ENCODE measurements at regions not wholly inside any gene's neighbourhood (a gene's known extent, or its start where the extent isn't known, plus 50 kb on each side); places are given as distances from the start of the nearest gene placed in this dataset.

- DNase-seq (ENCODE audit: low read depth), result no peak
These were observed 97.0 kb upstream of the LNX1 start for GRCh38 chr4:53688186-53688790.

DNA sequence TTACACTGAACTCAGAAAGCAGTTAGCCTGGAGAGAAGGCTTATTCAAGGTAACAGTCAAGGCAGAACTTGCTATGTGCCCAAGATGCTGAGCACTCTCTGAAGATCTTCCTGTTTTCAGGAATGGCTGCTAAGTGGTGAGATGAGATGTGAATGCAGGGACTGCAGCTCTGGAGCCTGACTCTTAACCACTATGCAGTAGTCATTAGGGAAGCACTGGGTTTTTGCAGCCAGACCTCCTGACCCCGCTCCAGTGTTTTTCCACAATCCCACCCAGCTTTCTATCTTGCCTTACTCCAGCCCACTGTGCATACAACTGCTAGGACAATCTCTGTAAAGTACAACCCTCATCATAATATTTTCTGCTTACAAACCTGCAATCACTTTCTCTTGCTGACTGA lies 95.2 kb upstream of the LNX1 start:
- no peak for DNase-seq (ENCODE audit: low read depth)

DNA sequence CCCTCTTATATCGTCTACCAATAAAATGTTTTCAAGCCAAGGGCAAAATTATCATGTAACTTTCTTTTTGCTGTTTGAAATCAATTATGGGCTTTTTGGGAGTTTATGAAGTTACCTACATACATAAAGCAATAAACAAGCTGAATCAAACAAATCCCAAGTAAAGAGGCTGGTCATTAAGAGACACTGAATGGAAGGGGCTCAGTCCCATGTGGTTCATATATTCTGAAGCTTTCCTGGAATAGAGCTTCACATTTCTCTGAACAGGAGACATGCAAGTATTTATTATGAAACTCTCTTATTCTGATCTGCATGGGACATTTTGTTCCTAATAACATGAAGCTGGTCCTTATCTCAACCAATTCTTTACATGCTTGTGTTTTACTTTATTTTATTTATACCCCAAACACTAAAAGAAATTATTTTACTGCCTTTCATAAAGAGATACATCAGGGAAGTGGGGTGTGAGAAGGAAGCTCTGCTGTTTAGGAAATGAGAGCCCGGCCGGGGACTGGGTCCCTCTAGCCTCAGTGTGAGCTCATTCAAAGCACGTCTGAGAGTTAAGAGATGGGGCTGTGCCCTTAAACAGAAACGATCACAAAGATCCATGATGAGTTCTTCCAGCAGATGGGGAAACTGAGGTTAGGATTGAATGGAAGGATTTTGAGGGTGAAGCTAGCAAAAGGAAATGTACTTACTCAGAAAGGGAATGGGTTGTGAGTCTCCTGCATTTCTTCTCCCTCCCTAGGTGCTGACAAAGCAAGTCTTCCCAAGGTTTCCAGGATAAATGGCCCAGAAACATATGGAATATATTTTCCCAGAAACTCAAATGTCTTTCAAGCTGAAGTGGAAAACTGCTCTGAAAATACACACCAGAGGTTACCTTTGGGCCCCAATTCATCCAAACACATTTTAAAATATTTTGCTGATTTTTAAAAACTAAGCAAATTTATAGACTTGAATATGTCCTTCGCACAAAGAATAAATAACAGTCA lies 93.1 kb upstream of the LNX1 start:
- DNase-seq (ENCODE audit: low read depth), result no peak

DNA sequence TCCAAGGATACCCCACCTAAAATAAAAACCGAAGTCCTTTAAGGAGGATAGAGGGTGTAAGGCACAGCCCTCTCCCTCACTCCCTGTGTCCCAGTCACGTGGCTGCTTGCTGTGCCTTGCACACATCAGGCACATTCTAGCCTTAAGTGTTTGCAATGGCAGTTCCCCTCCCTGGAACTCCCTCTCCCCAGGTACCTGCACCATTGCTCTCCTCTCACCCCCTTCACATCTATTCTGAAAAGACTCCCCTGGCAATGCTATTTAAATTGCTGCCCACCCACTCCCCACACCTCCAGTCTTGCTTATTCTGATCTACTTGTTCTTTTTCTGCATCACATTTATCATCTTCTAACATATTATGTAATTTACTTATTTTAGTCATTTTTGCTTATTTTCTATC lies 91.6 kb upstream of the LNX1 start:
- DNase-seq (ENCODE audit: low read depth), result no peak

GRCh38 chr4:53682196-53682595 lies 90.9 kb upstream of the LNX1 start:
- no peak for DNase-seq (ENCODE audit: low read depth)

DNA sequence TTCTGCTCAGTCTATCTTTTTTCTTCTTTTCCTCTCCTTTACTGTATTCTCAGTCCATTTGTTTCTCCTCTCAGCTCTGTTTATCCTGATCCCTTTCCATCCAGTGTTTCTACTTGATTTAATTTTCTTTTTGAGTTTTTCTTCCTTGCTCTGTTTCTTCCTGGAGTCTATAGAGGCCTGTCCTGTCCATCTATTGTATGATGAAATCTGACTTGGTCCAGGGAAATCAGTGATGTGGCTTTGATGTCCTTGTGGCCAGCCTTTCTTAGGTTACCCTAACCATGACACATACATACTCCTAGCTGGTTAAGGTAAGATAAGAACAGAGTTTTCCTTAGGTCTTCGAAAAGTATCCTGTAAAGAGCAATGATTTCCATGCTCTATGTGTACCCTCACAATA lies 89.3 kb upstream of the LNX1 start:
- DNase-seq (ENCODE audit: low read depth), result no peak

GRCh38 chr4:53680168-53680567 lies 88.9 kb upstream of the LNX1 start:
- no peak for DNase-seq (ENCODE audit: low read depth)

DNA sequence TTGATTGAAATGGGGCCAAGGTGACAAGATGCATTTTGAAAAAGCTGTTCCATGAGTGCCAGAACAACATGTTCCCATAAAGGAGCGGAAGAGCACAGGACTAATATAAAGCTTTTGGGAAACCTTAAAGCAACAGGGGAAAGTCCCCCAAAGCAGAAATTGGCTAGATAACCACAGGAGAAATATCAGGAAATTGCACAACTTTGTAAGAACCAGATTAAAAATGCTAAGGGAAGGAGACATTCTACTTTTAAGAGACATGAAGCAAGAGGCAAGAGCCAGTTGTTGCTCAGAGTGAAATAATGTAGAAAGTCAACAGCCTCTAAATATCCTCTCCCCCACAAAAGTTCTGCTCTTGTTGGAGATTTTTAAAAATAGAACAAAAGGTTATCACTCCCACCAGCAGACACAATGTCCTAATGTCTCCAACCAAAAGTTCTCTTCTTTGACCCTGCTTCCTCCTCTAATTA lies 85.2 kb upstream of the LNX1 start:
- no peak for DNase-seq (ENCODE audit: low read depth)

DNA sequence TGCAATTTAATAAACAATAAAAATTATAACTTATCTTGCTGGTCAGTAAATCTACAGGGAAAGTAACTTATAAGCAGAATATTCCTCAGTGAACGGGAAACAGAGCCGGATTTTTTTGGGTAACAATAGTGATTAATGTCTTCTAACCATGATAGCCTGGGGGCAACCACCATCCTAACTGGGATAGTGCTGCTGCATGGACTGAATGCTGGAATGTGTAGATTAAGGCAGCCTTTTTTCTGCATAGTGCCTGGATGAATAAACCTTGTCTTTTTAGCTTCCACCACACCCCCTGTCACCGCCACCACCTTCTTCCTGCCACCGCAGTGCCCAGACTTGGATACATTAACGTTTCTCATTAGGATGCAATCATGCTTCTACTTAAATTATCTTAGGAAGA lies 83.6 kb upstream of the LNX1 start:
- no peak for DNase-seq (ENCODE audit: low read depth)

- no peak for DNase-seq (ENCODE audit: low read depth)
These were observed 81.6 kb upstream of the LNX1 start for GRCh38 chr4:53672873-53673272.

GRCh38 chr4:53671757-53672156 lies 80.5 kb upstream of the LNX1 start:
- no peak for DNase-seq (ENCODE audit: low read depth)

- no peak for DNase-seq (ENCODE audit: low read depth)
These were observed 68.5 kb upstream of the LNX1 start for GRCh38 chr4:53659737-53660136.

DNA sequence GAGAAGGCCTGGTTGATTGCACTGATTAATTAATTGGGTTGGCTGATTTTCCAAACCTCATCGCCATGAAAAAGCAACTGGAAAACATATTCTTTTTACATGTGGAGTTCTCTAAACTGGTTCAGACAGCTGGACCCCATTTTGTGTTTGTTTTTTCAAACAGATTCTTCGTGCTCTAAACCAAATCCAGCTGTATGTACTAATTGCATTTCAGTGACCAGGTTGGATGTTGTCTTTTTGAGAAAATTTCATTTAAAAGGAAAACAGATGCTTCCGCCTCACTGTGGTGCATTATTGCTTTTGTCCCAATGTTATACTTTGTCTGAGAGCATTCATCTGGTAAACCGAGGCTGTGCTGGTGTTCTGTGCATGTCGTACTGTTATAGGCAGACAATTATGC lies 67.8 kb upstream of the LNX1 start:
- no peak for DNase-seq (ENCODE audit: low read depth)

DNA sequence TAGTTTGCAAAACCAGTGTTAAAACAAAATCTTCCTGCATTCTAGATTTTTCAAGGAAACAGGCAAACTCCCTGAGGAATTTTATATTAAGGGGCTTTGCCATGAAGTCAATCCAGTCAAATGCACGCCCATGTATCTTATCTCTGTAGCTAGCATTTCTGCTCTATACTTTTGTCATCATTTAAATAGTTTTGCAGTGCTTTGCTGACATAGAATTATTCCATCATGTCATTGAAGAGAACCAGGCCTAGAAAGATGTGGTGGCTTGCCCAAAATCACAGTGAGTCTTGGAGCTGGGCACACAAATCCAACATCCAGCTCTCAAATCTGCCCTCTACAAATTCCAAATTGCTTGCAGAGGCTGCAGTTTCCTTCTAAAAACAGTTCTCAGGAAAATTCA lies 66.7 kb upstream of the LNX1 start:
- DNase-seq (ENCODE audit: low read depth), result no peak

DNA sequence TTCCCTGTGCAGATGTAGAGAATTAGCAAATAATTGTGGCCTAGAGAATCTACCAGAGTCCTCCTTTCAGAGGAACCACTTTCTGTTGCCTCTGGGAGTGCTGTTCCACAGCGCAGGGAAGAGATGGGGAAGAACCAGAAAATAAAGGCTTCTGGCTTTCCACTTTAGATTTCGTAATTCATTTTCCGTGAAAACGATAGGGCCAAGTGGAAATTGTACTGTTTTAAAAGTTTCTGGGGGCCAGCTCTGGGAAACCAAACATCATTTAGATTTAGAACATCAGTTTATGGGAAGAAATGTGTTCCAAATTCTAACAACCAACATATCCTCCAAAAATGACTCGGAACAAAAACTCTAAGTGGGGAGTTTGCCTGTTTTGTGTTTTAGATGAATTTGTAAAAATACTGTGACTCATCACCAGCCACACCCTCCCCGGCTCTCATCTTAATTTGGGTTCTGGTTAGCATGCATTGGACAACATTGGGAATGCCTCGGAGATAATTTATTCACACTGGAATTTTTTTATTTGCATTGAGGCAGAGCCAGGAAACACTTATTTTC lies 65.2 kb upstream of the LNX1 start:
- no peak for DNase-seq (ENCODE audit: low read depth)

DNA sequence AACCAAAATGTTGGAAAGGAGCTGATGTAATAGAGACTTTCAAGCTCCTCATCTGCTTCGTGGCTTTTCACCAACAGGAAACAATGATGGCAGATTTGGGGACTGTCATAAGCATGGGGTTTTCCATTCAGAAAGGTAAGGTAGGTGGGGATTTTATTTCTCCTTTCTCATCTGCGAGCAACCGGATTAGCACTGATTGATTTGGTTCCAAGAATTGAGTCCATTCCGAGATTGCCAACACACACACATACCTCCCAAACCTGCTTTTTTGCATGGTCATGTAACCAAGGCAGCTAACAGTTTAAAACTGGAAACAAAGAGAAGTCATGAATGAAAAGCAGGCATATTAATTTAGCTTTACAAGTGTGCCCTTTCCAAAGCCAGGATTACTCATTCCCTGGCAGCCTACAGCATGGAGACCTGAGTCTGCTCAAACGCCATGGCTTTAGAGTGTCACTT lies 63.0 kb upstream of the LNX1 start:
- no peak for DNase-seq (ENCODE audit: low read depth)

DNA sequence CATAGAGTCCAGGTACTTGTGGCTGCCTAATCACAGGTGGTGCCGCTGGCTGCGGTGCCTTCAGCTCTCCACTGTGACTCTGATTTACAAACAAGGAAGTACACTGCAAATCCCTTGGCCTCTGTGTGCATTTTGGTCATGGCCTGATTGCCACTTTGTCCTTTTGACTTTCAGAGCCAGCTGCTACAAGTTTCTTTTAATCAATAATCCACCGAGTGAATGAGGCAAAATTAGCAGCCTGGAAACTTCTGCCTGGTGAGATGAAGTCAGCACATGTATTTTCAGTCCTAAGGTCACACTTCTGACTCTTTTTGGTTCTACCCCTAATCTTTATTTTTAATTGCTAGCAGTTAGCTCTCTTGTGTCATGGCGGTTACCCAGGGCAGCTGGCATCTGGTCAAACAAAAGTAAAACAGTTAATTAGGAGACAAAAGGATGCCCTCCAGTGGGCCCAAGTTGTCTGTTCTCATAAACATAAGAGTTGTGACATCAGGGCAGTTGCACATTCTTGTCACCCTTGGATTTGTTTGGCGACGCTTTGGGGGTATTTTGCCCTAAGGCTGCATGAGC lies 62.3 kb upstream of the LNX1 start:
- no peak for DNase-seq (ENCODE audit: low read depth)

GRCh38 chr4:53651156-53651735 lies 60.0 kb upstream of the LNX1 start:
- no peak for DNase-seq (ENCODE audit: low read depth)

GRCh38 chr4:53649357-53649756 lies 58.1 kb upstream of the LNX1 start:
- DNase-seq (ENCODE audit: low read depth), result no peak

DNA sequence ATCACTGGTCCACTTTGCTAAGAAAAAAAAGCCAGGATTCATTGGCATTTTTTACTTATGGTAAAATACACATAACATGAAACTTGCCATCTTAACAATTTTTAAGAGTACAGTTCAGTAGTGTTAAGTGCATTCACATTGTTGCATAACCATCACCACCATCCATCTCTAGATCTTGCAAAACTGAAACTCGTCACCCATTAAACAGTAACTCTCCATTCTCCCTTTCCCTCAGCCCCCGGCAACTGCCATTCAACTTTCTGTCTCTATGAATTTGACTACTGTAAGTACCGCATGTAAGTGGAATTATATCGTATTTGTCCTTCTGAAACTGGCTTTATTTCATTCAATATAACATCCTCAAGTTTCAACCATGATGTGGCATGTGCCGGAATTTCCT lies 56.3 kb upstream of the LNX1 start:
- no peak for DNase-seq (ENCODE audit: low read depth)

GRCh38 chr4:53646795-53647194 lies 55.5 kb upstream of the LNX1 start:
- no peak for DNase-seq (ENCODE audit: low read depth)

DNA sequence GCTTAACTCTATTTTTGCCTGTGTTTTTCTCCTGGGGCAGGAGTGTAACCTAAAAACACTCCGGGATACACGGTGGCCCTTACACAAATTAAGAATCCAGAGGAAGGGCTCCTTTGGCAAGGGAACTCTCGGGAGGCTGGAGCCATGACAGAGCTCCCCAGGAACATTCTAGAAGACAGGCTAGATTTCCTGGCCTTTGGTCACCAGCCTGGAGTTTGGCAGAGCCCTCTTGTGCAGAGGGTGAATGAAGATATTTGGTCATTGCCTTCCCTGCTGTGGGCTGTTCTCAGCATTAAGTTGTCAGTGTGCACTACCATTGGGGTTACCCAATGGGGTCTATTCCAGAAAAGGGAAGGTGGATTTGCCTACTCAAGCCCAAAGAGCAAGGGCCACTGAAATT lies 53.8 kb upstream of the LNX1 start:
- DNase-seq (ENCODE audit: low read depth), result no peak
